DOHH2 (cell line): ENCODE measurements at regions not wholly inside any gene's neighbourhood (a gene's known extent, or its start where the extent isn't known, plus 50 kb on each side); places are given as distances from the start of the nearest gene placed in this dataset.

Experiments used
- H3F3A ChIP-seq: fragments of 200-600 bp; sonication (generic), shearing (Covaris generic); 2 replicates; pipeline ENCODE4 v1.6.0; 2016; ENCODE audit warnings: antibody characterized with exemption, mild to moderate bottlenecking; ENCODE audit not compliant: control insufficient read depth, insufficient read depth
- H3K27ac ChIP-seq: fragments of 200-600 bp; sonication (generic); 2 replicates; pipeline ENCODE4 v1.5.1; 2014; ENCODE audit warnings: low read depth, mild to moderate bottlenecking, low read length, moderate library complexity
- H3K27me3 ChIP-seq: fragments of 200-600 bp; sonication (generic); 2 replicates; pipeline ENCODE4 v1.6.1; 2014; ENCODE audit warnings: mild to moderate bottlenecking, low read length, mixed read lengths; ENCODE audit not compliant: control insufficient read depth
- H3K36me3 ChIP-seq: fragments of 200-600 bp; sonication (generic); 2 replicates; pipeline ENCODE4 v1.6.1; 2014; ENCODE audit warnings: mild to moderate bottlenecking, low read length, moderate library complexity, mixed read lengths; ENCODE audit not compliant: control insufficient read depth
- H3K4me1 ChIP-seq: fragments of 200-600 bp; sonication (generic); 2 replicates; pipeline ENCODE4 v1.6.1; 2014; ENCODE audit warnings: mild to moderate bottlenecking, low read length, mixed read lengths; ENCODE audit not compliant: control insufficient read depth
- H3K4me2 ChIP-seq: fragments of 200-600 bp; sonication (generic); 2 replicates; pipeline ENCODE4 v1.6.0; 2014; ENCODE audit warnings: mild to moderate bottlenecking, low read length, moderate library complexity
- H3K4me3 ChIP-seq: fragments of 200-600 bp; sonication (generic); 2 replicates; pipeline ENCODE4 v1.5.1; 2014; ENCODE audit warnings: mild to moderate bottlenecking, low read length, mixed read lengths
- H3K79me2 ChIP-seq: fragments of 200-600 bp; sonication (generic); 2 replicates; pipeline ENCODE4 v1.6.1; 2014; ENCODE audit warnings: mild to moderate bottlenecking, low read length, mixed read lengths; ENCODE audit not compliant: control insufficient read depth
- H3K9me2 ChIP-seq: fragments of 200-600 bp; sonication (generic); replicated peaks from 2 replicates; pipeline ENCODE4 v1.6.1; 2014; ENCODE audit warnings: mild to moderate bottlenecking, low read length, mixed read lengths; ENCODE audit not compliant: control insufficient read depth
- H3K9me3 ChIP-seq: fragments of 200-600 bp; sonication (generic); 2 replicates; pipeline ENCODE4 v1.6.1; 2014; ENCODE audit warnings: antibody characterized with exemption, low read length, mixed read lengths; ENCODE audit not compliant: control insufficient read depth, insufficient read depth
- H4K20me1 ChIP-seq: fragments of 200-600 bp; sonication (generic); 2 replicates; pipeline ENCODE4 v1.6.0; 2014; ENCODE audit warnings: low read depth, mild to moderate bottlenecking, antibody characterized with exemption, low read length, moderate library complexity; ENCODE audit not compliant: control insufficient read depth, insufficient read depth
- CTCF ChIP-seq: fragments of 200-600 bp; sonication (generic); IDR thresholded peaks from one replicate; pipeline ENCODE4 v1.5.1; 2014; ENCODE audit warnings: antibody characterized with exemption, mild to moderate bottlenecking, low read depth, low read length; ENCODE audit not compliant: poor library complexity, severe bottlenecking
- EZH2phosphoT487 ChIP-seq: fragments of 200-600 bp; sonication (generic); IDR thresholded peaks from 2 replicates; pipeline ENCODE4 v1.6.1; 2017; ENCODE audit warnings: borderline replicate concordance, mild to moderate bottlenecking, antibody characterized with exemption, low read length, moderate library complexity, mixed read lengths

GRCh38 chr5:155625315-155625714 lies 611.8 kb downstream of the KIF4B start:
- no peaks in the 10 kb centered on the region for H4K20me1 ChIP-seq
- no peak overlapping the region for H3K27ac ChIP-seq
- H3K9me3 ChIP-seq = no peaks in the 10 kb centered on the region
- H3K4me2 ChIP-seq = no peak overlapping the region
- H3F3A ChIP-seq = no peaks in the 10 kb centered on the region
- no peaks in the 10 kb centered on the region for H3K4me1 ChIP-seq
- no peaks in the 10 kb centered on the region for H3K9me2 ChIP-seq
- no peaks in the 10 kb centered on the region for H3K79me2 ChIP-seq
- H3K27me3 ChIP-seq = peaks cover 4% of the 10 kb centered on the region; the same call in 1 of the 2 replicates
- no peak overlapping the region for H3K4me3 ChIP-seq
- no peak for TF ChIP-seq CTCF
- no peak for TF ChIP-seq EZH2phosphoT487
- H3K36me3 ChIP-seq = no peaks in the 10 kb centered on the region

- no peaks in the 10 kb centered on the region for H4K20me1 ChIP-seq
- H3K4me1 ChIP-seq = no peaks in the 10 kb centered on the region
- no peak overlapping the region for H3K27ac ChIP-seq
- no peaks in the 10 kb centered on the region for H3K9me3 ChIP-seq
- H3K9me2 ChIP-seq = no peaks in the 10 kb centered on the region
- no peaks in the 10 kb centered on the region for H3K79me2 ChIP-seq
- H3K27me3 ChIP-seq = peaks cover 4% of the 10 kb centered on the region; the same call in 1 of the 2 replicates
- H3K36me3 ChIP-seq = no peaks in the 10 kb centered on the region
- no peak overlapping the region for H3K4me2 ChIP-seq
- no peak overlapping the region for H3K4me3 ChIP-seq
- H3F3A ChIP-seq = no peaks in the 10 kb centered on the region
- TF ChIP-seq EZH2phosphoT487 (no peak), CTCF (no peak)
Observed at GRCh38 chr5:155625897-155626543, 612.5 kb downstream of the KIF4B start.

- Histone ChIP-seq H3K27me3 (peaks cover 4% of the 10 kb centered on the region; the same call in 1 of the 2 replicates), H3K4me3 (no peak overlapping the region), H3K27ac (no peak overlapping the region), H3F3A (no peaks in the 10 kb centered on the region), H4K20me1 (no peaks in the 10 kb centered on the region), H3K9me2 (no peaks in the 10 kb centered on the region), H3K79me2 (no peaks in the 10 kb centered on the region), H3K4me2 (no peak overlapping the region), H3K9me3 (no peaks in the 10 kb centered on the region), H3K4me1 (no peaks in the 10 kb centered on the region), H3K36me3 (no peaks in the 10 kb centered on the region)
- TF ChIP-seq EZH2phosphoT487 (no peak), CTCF (no peak)
Observed at GRCh38 chr5:155626592-155626991, 613.0 kb downstream of the KIF4B start.
